ENCODE measurements at regions not wholly inside any gene's neighbourhood (a gene's known extent, or its start where the extent isn't known, plus 50 kb on each side); places are given as distances from the start of the nearest gene placed in this dataset.
"Not testable (repeated sequence)": the region's sequence is repeated elsewhere in the genome, so short reads cannot be mapped to it uniquely, and the experiment has no call there.

- Histone ChIP-seq H3K4me1 (no peaks in the 10 kb centered on the region), H3K9me3 (no peaks in the 10 kb centered on the region), H3K4me3 (no peak overlapping the region), H3K27ac (no peak overlapping the region), H3K36me3 (no peaks in the 10 kb centered on the region), H3K27me3 (no peaks in the 10 kb centered on the region)
- TF ChIP-seq CTCF (IDR thresholded peaks at IDR 0.05), result no peak
- DNase-seq, result no peak
- intact Hi-C loops (cut with DNase I; ENCODE audit: low total_unique reads), result no loop called here
Observed at GRCh38 chr1:101409102-101409501, 172.3 kb downstream of the S1PR1 start.

- intact Hi-C loops (cut with DNase I; ENCODE audit: low total_unique reads), result no loop called here
- no peak for TF ChIP-seq CTCF (IDR thresholded peaks at IDR 0.05)
Observed at GRCh38 chr1:101410048-101410878, 173.4 kb downstream of the S1PR1 start.

GRCh38 chr1:101420406-101420805, 183.6 kb downstream of the S1PR1 start:
- no peak for TF ChIP-seq CTCF (IDR thresholded peaks at IDR 0.05)
- H3K27ac ChIP-seq, result no peak overlapping the region
- H3K36me3 ChIP-seq, result no peaks in the 10 kb centered on the region
- H3K4me1 ChIP-seq, result no peaks in the 10 kb centered on the region
- DNase-seq, result no peak
- H3K4me3 ChIP-seq, result no peak overlapping the region
- intact Hi-C loops (cut with DNase I; ENCODE audit: low total_unique reads), result no loop called here
- H3K9me3 ChIP-seq, result peaks cover 0 to 5% (median 0%) of the 10 kb centered on the region in 3 donors
- H3K27me3 ChIP-seq, result no peaks in the 10 kb centered on the region

More at GRCh38 chr1:101410048-101410878, 173.4 kb downstream of the S1PR1 start:
- no peak for DNase-seq
- H3K36me3 ChIP-seq, result no peaks in the 10 kb centered on the region
- H3K27ac ChIP-seq, result no peak overlapping the region
- H3K4me1 ChIP-seq, result no peaks in the 10 kb centered on the region
- no peak overlapping the region for H3K4me3 ChIP-seq
- H3K9me3 ChIP-seq, result peaks cover 0 to under 1% (median 0%) of the 10 kb centered on the region in 3 donors
- H3K27me3 ChIP-seq, result no peaks in the 10 kb centered on the region

GRCh38 chr1:101428083-101428482, 191.3 kb downstream of the S1PR1 start:
- intact Hi-C loops (cut with DNase I; ENCODE audit: low total_unique reads); H3K27me3 ChIP-seq; H3K9me3 ChIP-seq: not testable (repeated sequence)

GRCh38 chr1:101428562-101428961, 191.7 kb downstream of the S1PR1 start:
- Histone ChIP-seq H3K27ac (no peak overlapping the region), H3K36me3 (no peaks in the 10 kb centered on the region), H3K27me3 (no peaks in the 10 kb centered on the region), H3K4me1 (no peaks in the 10 kb centered on the region), H3K9me3 (peaks cover 0 to 2% (median 0%) of the 10 kb centered on the region in 3 donors), H3K4me3 (no peak overlapping the region)
- TF ChIP-seq CTCF (IDR thresholded peaks at IDR 0.05), result no peak
- intact Hi-C loops (cut with DNase I; ENCODE audit: low total_unique reads), result no loop called here
- no peak for DNase-seq

More at GRCh38 chr1:101428083-101428482, 191.3 kb downstream of the S1PR1 start:
- H3K36me3 ChIP-seq, H3K27ac ChIP-seq, H3K4me1 ChIP-seq, H3K4me3 ChIP-seq, DNase-seq: not testable (repeated sequence)

GRCh38 chr1:101431956-101432510, 195.2 kb downstream of the S1PR1 start:
- no peaks in the 10 kb centered on the region for H3K27me3 ChIP-seq
- intact Hi-C loops (cut with DNase I; ENCODE audit: low total_unique reads), result no loop called here

More at GRCh38 chr1:101431956-101432510, 195.2 kb downstream of the S1PR1 start:
- H3K27ac ChIP-seq, result no peak overlapping the region
- no peaks in the 10 kb centered on the region for H3K36me3 ChIP-seq
- no peaks in the 10 kb centered on the region for H3K9me3 ChIP-seq
- TF ChIP-seq CTCF (IDR thresholded peaks at IDR 0.05), result no peak
- no peak overlapping the region for H3K4me3 ChIP-seq
- H3K4me1 ChIP-seq, result no peaks in the 10 kb centered on the region
- DNase-seq, result no peak

All from tibial artery (tissue), 4 donors.